ENCODE measurements at regions not wholly inside any gene's neighbourhood (a gene's known extent, or its start where the extent isn't known, plus 50 kb on each side); places are given as distances from the start of the nearest gene placed in this dataset.
"Not testable (repeated sequence)": the region's sequence is repeated elsewhere in the genome, so short reads cannot be mapped to it uniquely, and the experiment has no call there.

DNA sequence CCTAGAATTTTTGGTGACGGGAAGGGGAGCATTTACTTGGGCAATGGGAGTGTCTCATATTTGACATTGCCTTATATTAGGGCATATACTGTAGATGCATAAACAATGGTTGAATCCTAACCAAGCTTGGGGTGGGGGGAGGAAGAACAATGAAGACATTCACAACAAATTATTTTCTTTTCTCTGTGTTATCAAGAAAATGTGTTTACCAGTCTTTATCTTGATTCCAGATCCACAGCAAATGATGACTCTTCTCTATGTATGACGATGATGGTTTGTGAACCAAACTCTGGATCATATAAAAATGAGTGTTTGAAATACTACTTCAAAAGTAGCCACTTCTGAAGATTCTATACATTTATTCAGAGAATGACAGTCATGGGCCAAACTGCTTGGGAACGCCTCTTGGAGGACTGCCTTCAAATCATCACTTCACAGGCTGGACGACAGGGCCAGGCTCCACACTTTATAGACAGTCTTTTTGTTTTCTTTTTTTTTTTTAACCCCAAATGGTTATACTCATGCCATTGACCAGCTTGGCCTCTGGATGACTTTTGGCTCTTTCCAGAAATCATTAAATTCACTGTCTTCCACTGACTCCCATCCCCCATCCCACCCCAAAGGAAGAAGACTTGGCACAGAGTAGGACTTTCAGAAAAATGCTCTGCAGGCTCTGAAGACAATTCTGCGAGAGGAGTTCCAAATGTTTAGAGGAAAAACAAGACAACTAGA, 123.8 kb upstream of the LIFR start:
- Histone ChIP-seq H3K4me1 (ENCODE audit: control insufficient read depth, insufficient read depth, low read length) (peaks cover 19% of the 10 kb centered on the region), H3K4me3 (ENCODE audit: low read length) (no peak overlapping the region), H3K36me3 (ENCODE audit: control insufficient read depth, insufficient read depth, low read length, severe bottlenecking) (no peaks in the 10 kb centered on the region), H3K27me3 (replicated peaks; ENCODE audit: control insufficient read depth, insufficient read depth, low read length) (no peaks in the 10 kb centered on the region), H3K9me3 (ENCODE audit: control insufficient read depth, low read length) (no peaks in the 10 kb centered on the region), H3K9ac (ENCODE audit: low read length) (no peak overlapping the region)
- DNase-seq (ENCODE audit: low read depth) = no peak

DNA sequence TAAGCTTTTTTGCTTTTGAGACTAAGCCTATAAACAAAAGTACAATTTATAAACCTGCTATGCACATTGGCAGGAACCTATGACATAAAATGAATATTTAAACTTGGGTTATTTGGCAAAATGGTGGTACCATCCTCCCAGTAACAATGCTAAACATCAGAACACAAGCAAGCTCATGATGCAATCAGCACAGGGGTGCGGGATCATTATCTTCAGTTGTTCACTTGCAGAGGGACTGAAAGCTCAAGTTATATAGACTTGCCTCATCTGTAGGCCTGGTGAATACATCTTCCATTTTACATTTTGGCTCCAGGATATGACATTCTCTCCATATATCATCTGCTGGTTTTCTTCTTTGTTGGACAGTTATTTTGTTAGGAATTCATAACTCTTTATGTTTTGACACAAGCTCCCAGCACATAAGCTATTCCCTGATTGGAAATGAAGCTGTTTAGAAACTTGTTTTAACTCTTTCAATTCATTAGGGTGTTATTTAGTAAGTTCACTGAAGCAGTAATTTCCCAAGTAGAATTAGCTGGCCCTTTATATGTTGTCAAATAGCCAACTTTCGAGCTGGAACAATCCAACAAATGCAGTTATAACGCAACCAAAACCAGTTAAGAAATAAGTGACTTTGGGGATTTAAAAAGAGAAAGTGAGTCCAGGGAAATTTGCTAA, 124.7 kb upstream of the LIFR start:
- H3K9me3 ChIP-seq (ENCODE audit: control insufficient read depth, low read length) = no peaks in the 10 kb centered on the region
- H3K27me3 ChIP-seq (replicated peaks; ENCODE audit: control insufficient read depth, insufficient read depth, low read length) = no peaks in the 10 kb centered on the region
- peak overlapping the region; percentile 41 for H3K4me3 ChIP-seq (ENCODE audit: low read length)
- DNase-seq (ENCODE audit: low read depth) = no peak
- H3K9ac ChIP-seq (ENCODE audit: low read length) = no peak overlapping the region
- no peaks in the 10 kb centered on the region for H3K36me3 ChIP-seq (ENCODE audit: control insufficient read depth, insufficient read depth, low read length, severe bottlenecking)
- H3K4me1 ChIP-seq (ENCODE audit: control insufficient read depth, insufficient read depth, low read length) = peaks cover 19% of the 10 kb centered on the region

DNA sequence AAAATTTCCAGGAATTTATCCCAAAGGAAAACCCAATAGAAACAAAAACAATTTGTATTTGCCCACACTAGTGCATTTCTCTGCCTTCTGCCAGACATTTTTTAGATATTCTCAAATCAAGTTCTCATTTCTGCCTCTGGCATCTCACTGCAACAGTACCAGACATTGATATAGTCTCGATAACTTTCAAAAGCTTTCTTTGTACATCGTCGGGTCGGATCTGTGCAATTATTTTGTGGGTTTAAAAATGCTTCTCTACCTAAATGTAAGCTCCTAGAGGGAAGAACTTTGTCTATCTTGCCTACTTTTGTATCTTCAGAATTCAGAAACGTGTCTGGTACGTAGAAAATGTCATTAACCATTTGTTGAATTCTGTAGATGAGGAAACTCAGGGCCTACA, 125.5 kb upstream of the LIFR start:
- peaks cover 19% of the 10 kb centered on the region for H3K4me1 ChIP-seq (ENCODE audit: control insufficient read depth, insufficient read depth, low read length)
- peak overlapping the region; percentile 9 for H3K9ac ChIP-seq (ENCODE audit: low read length)
- no peaks in the 10 kb centered on the region for H3K27me3 ChIP-seq (replicated peaks; ENCODE audit: control insufficient read depth, insufficient read depth, low read length)
- H3K36me3 ChIP-seq (ENCODE audit: control insufficient read depth, insufficient read depth, low read length, severe bottlenecking) = no peaks in the 10 kb centered on the region
- H3K9me3 ChIP-seq (ENCODE audit: control insufficient read depth, low read length) = no peaks in the 10 kb centered on the region
- DNase-seq (ENCODE audit: low read depth) = no peak
- H3K4me3 ChIP-seq (ENCODE audit: low read length) = peak overlapping the region; percentile 41

DNA sequence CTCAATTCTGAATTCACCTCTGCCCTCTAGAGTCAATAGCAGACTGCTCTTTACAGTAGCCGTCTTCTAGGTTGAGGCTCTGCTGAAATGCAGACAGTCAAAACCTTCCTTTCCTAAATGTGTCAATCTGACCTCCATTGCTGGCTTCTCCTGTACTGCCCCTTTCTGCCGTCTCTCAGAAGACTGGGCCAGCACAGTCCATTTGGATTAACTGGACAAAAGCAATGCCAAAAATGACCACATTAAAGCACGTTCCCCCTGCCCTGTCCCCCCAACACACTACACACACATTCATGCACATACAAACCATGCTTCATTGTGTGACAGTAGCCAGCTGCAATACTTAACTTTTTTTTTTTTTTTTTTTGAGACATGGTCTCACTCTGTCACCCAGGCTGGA, 130.2 kb upstream of the LIFR start:
- Histone ChIP-seq H3K27me3 (replicated peaks; ENCODE audit: control insufficient read depth, insufficient read depth, low read length) (no peaks in the 10 kb centered on the region), H3K36me3 (ENCODE audit: control insufficient read depth, insufficient read depth, low read length, severe bottlenecking) (no peaks in the 10 kb centered on the region), H3K4me3 (ENCODE audit: low read length) (no peak overlapping the region), H3K9me3 (ENCODE audit: control insufficient read depth, low read length) (no peaks in the 10 kb centered on the region), H3K4me1 (ENCODE audit: control insufficient read depth, insufficient read depth, low read length) (peaks cover 7% of the 10 kb centered on the region), H3K9ac (ENCODE audit: low read length) (no peak overlapping the region)
- no peak for DNase-seq (ENCODE audit: low read depth)

GRCh38 chr5:38692346-38692745, 135.9 kb upstream of the LIFR start:
- Histone ChIP-seq H3K4me1 (ENCODE audit: control insufficient read depth, insufficient read depth, low read length) (peaks cover 12% of the 10 kb centered on the region), H3K4me3 (ENCODE audit: low read length) (no peak overlapping the region), H3K9me3 (ENCODE audit: control insufficient read depth, low read length) (no peaks in the 10 kb centered on the region), H3K9ac (ENCODE audit: low read length) (no peak overlapping the region), H3K36me3 (ENCODE audit: control insufficient read depth, insufficient read depth, low read length, severe bottlenecking) (no peaks in the 10 kb centered on the region), H3K27me3 (replicated peaks; ENCODE audit: control insufficient read depth, insufficient read depth, low read length) (no peaks in the 10 kb centered on the region)
- no peak for DNase-seq (ENCODE audit: low read depth)

DNA sequence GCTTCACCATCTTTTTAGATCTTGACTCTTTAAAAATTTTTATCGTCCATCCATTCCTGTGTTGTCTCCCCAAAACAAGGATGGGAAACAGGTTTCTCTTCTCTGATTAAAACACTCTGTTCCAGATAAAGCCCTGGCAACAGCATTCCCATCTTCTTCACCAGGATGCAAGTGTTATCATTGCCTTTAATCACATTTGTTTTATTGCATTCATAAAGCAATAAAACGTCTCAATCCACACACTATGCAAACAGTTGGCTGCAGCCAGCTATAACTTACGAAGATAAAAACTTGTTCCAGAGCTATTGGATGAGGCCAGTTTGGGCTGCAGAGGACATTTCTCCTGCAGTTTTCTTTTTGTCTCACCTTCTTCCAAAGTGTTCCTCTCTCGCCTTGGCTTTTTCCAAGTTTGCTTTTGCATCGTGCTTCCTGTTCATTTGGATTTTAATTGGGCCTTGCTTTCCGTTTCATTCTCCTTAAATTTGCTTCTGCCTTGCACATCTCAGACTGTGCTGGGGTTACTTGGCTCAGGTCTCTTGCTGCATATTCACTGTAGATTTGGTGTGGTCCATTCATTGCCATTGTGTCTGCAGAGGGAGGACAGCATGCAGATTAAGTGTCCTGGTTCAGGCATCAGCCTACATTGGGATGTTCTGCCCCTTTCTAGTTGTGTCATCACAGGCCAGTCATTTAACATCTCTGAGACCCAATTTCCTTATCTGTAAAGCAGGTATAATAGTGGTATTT, 136.5 kb upstream of the LIFR start:
- Histone ChIP-seq H3K9ac (ENCODE audit: low read length) (no peak overlapping the region), H3K4me1 (ENCODE audit: control insufficient read depth, insufficient read depth, low read length) (peaks cover 19% of the 10 kb centered on the region), H3K27me3 (replicated peaks; ENCODE audit: control insufficient read depth, insufficient read depth, low read length) (no peaks in the 10 kb centered on the region), H3K4me3 (ENCODE audit: low read length) (no peak overlapping the region), H3K9me3 (ENCODE audit: control insufficient read depth, low read length) (no peaks in the 10 kb centered on the region), H3K36me3 (ENCODE audit: control insufficient read depth, insufficient read depth, low read length, severe bottlenecking) (no peaks in the 10 kb centered on the region)
- DNase-seq (ENCODE audit: low read depth) = no peak

GRCh38 chr5:38695021-38695958, 138.8 kb upstream of the LIFR start:
- no peak overlapping the region for H3K9ac ChIP-seq (ENCODE audit: low read length)
- no peaks in the 10 kb centered on the region for H3K27me3 ChIP-seq (replicated peaks; ENCODE audit: control insufficient read depth, insufficient read depth, low read length)

DNA sequence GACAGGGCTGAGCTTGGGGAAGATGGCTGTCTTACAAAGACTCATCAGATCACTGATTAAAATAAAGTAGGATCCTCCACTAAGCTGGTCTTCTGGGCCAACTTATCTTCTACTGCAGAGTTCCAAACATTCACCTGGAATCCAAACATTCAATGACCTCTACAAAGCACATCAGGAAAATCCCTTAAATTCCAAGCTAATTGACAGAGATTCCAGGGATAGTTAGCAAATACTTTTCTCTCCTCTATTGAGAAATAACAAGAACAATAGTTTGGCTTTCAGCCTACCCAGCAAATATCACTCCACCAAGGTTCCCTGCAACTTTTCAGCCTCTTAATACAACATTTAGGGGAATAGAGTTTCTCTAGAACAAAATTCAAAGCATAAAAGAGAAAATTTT, 140.6 kb upstream of the LIFR start:
- DNase-seq (ENCODE audit: low read depth) = peak; percentile 67
- Histone ChIP-seq H3K36me3 (ENCODE audit: control insufficient read depth, insufficient read depth, low read length, severe bottlenecking) (no peaks in the 10 kb centered on the region), H3K27me3 (replicated peaks; ENCODE audit: control insufficient read depth, insufficient read depth, low read length) (no peaks in the 10 kb centered on the region), H3K4me3 (ENCODE audit: low read length) (no peak overlapping the region), H3K9me3 (ENCODE audit: control insufficient read depth, low read length) (no peaks in the 10 kb centered on the region), H3K9ac (ENCODE audit: low read length) (no peak overlapping the region), H3K4me1 (ENCODE audit: control insufficient read depth, insufficient read depth, low read length) (peaks cover 19% of the 10 kb centered on the region)

More at GRCh38 chr5:38695021-38695958, 138.8 kb upstream of the LIFR start:
- Histone ChIP-seq H3K36me3 (ENCODE audit: control insufficient read depth, insufficient read depth, low read length, severe bottlenecking) (no peaks in the 10 kb centered on the region), H3K4me3 (ENCODE audit: low read length) (no peak overlapping the region), H3K9me3 (ENCODE audit: control insufficient read depth, low read length) (no peaks in the 10 kb centered on the region), H3K4me1 (ENCODE audit: control insufficient read depth, insufficient read depth, low read length) (peaks cover 19% of the 10 kb centered on the region)
- no peak for DNase-seq (ENCODE audit: low read depth)

GRCh38 chr5:38705529-38705928, 140.3 kb upstream of the OSMR start:
- H3K27me3 ChIP-seq (replicated peaks; ENCODE audit: control insufficient read depth, insufficient read depth, low read length); H3K9ac ChIP-seq (ENCODE audit: low read length); H3K36me3 ChIP-seq (ENCODE audit: control insufficient read depth, insufficient read depth, low read length, severe bottlenecking); DNase-seq (ENCODE audit: low read depth); H3K4me3 ChIP-seq (ENCODE audit: low read length); H3K9me3 ChIP-seq (ENCODE audit: control insufficient read depth, low read length); H3K4me1 ChIP-seq (ENCODE audit: control insufficient read depth, insufficient read depth, low read length): not testable (repeated sequence)

GRCh38 chr5:38706376-38706775, 139.4 kb upstream of the OSMR start:
- Histone ChIP-seq H3K4me1 (ENCODE audit: control insufficient read depth, insufficient read depth, low read length) (peaks cover 10% of the 10 kb centered on the region), H3K4me3 (ENCODE audit: low read length) (no peak overlapping the region), H3K9ac (ENCODE audit: low read length) (no peak overlapping the region), H3K27me3 (replicated peaks; ENCODE audit: control insufficient read depth, insufficient read depth, low read length) (no peaks in the 10 kb centered on the region), H3K9me3 (ENCODE audit: control insufficient read depth, low read length) (no peaks in the 10 kb centered on the region), H3K36me3 (ENCODE audit: control insufficient read depth, insufficient read depth, low read length, severe bottlenecking) (no peaks in the 10 kb centered on the region)
- DNase-seq (ENCODE audit: low read depth) = no peak
